ENCODE measurements at regions not wholly inside any gene's neighbourhood (a gene's known extent, or its start where the extent isn't known, plus 50 kb on each side); places are given as distances from the start of the nearest gene placed in this dataset.

DNA sequence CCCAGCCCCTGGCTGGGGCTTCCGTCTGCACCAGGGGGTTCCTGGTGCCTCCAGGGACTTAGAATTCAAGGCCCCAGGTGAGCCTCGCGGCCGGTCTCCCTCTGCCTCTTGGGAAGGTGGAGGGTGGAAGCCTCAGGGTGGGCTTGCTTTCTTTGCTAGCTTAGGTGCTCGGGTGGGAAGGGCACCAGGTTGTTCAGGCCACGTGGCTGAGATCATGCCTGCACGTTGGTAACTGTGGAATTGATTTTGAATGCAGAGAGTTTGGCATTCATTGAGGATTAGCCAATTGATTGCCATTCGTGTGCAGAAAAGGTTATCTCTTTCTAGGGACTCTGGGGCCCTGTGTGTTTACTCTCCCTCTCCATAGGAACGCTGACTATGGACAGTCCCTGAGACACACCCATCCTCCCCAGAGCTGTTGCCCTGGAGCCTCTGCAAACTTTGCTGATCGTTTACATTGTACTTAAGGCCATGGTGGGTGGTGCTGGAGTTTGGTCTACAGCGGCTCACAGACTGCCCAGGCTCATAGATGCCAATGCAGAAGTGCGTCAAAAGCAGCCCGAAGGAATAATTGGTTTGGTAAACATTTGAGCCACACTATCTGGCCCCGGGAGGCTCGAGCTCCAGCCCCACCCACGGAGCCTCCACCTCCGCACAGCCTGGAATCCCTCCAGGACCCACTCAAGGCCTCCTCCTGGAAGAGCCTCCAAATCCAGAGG, 1457.7 kb downstream of the BRD1 start:
- TF ChIP-seq CTCF (conservative IDR thresholded peaks at IDR 0.05): no peak
- H3K27ac ChIP-seq: no peak overlapping the region

- H3K27ac ChIP-seq: no peak overlapping the region
- no peak for TF ChIP-seq CTCF (conservative IDR thresholded peaks at IDR 0.05)
Observed at GRCh38 chr22:48368975-48369525, 1458.6 kb downstream of the BRD1 start.

GRCh38 chr22:48367731-48368130, 1459.9 kb downstream of the BRD1 start:
- TF ChIP-seq CTCF (conservative IDR thresholded peaks at IDR 0.05): no peak
- no peak overlapping the region for H3K27ac ChIP-seq

- no peak overlapping the region for H3K27ac ChIP-seq
- TF ChIP-seq CTCF (conservative IDR thresholded peaks at IDR 0.05): no peak
Observed at GRCh38 chr22:48366591-48366990, 1461.1 kb downstream of the BRD1 start.

DNA sequence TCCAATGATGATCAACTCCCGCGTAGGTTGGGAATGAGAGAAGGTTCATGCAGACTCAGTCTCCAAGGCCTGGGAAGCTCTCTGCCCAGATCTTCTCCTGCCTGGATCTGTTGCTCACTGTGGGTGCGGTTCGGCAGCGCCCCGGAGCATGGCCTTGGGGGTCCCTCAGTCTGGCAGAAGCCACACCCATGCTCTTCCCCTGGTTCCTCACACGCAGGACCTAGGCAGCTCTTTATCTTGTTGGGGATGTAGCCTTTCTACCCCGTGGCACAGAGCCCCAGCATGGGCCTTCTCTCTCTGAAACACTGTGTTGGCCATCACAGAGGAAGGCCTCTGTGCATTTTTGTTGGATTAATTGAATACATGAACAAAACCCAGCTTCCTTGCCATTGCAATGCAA, 1461.6 kb downstream of the BRD1 start:
- no peak for TF ChIP-seq CTCF (conservative IDR thresholded peaks at IDR 0.05)
- no peak overlapping the region for H3K27ac ChIP-seq

GRCh38 chr22:48365386-48365785, 1462.3 kb downstream of the BRD1 start:
- H3K27ac ChIP-seq: no peak overlapping the region
- no peak for TF ChIP-seq CTCF (conservative IDR thresholded peaks at IDR 0.05)

DNA sequence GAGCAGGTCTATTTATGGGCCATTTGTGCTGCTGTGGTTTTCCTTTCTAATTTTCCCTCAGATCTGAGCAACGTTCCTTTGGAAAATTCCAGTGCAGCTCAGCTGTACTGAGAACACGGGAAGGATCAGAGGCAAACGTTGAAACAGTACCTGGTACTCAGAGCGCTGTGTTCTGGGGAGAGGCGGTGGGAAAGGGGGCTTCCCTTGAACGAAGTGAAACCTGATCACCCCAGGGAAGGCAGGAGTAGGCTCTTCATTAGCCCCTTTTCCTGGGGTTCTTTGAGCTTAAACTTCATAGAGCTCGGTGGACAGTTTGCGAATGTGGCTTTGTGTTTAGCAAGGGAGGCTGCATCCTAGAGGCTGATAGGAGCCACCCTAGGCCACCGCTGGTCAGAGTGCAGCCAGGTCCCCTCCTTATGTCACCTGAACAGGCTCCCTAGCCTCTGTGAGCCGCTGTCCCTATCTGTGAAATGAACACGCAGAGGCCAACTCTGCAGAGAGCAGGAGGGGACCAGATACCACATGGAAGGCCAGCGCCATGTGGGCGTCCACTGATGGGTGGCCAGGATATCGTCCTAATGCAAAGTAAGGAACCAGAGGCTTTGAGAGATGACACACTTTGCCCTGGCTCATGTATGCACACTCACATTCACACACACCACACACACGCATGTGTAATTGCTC, 1464.8 kb downstream of the BRD1 start:
- no peak overlapping the region for H3K27ac ChIP-seq
- TF ChIP-seq CTCF (conservative IDR thresholded peaks at IDR 0.05): no peak

Measured in VCaP (cell line).